ENCODE measurements at regions not wholly inside any gene's neighbourhood (a gene's known extent, or its start where the extent isn't known, plus 50 kb on each side); places are given as distances from the start of the nearest gene placed in this dataset.
"Not testable (repeated sequence)": the region's sequence is repeated elsewhere in the genome, so short reads cannot be mapped to it uniquely, and the experiment has no call there.

GRCh38 chrX:152537373-152537772 is 86.3 kb upstream of the GABRA3 start:
- TF ChIP-seq CTCF (IDR thresholded peaks at IDR 0.05; ENCODE audit: borderline replicate concordance, extremely low read depth, insufficient read depth), result no peak
- Histone ChIP-seq H3K9ac (ENCODE audit: low read length in 3 of 3) (no peak overlapping the region), H3K27me3 (ENCODE audit: control insufficient read depth, insufficient read depth, low read length) (no peaks in the 10 kb centered on the region), H3K36me3 (ENCODE audit: control insufficient read depth in 2 of 3, insufficient read depth in 3 of 3, low read length in 3 of 3) (no peaks in the 10 kb centered on the region), H3K4me3 (ENCODE audit: low read length in 3 of 3) (no peak overlapping the region), H3K4me1 (ENCODE audit: control insufficient read depth in 2 of 3, insufficient read depth in 2 of 3, low read depth in 1 of 3, low read length in 3 of 3) (no peaks in the 10 kb centered on the region), H3K27ac (ENCODE audit: low read depth in 2 of 2, low read length in 2 of 2) (no peak overlapping the region), H3K9me3 (ENCODE audit: control insufficient read depth in 2 of 3, insufficient read depth in 1 of 3, low read length in 3 of 3) (no peaks in the 10 kb centered on the region)
- intact Hi-C loops (cut with DNase I), result no loop called here
- DNase-seq (peak in 1 of 5 donors; percentile 8), FAIRE-seq (no peak)

- no peaks in the 10 kb centered on the region for H3K27me3 ChIP-seq (ENCODE audit: control insufficient read depth, insufficient read depth, low read length)
- H3K36me3 ChIP-seq (ENCODE audit: control insufficient read depth in 2 of 3, insufficient read depth in 3 of 3, low read length in 3 of 3), result no peaks in the 10 kb centered on the region
- H3K4me3 ChIP-seq (ENCODE audit: low read length in 3 of 3), result no peak overlapping the region
- H3K4me1 ChIP-seq (ENCODE audit: control insufficient read depth in 2 of 3, insufficient read depth in 2 of 3, low read depth in 1 of 3, low read length in 3 of 3), result no peaks in the 10 kb centered on the region
- FAIRE-seq, result no peak
- no peak for DNase-seq
- TF ChIP-seq CTCF (IDR thresholded peaks at IDR 0.05; ENCODE audit: borderline replicate concordance, extremely low read depth, insufficient read depth), result no peak
- no peak overlapping the region for H3K27ac ChIP-seq (ENCODE audit: low read depth in 2 of 2, low read length in 2 of 2)
- intact Hi-C loops (cut with DNase I), result no loop called here
- no peak overlapping the region for H3K9ac ChIP-seq (ENCODE audit: low read length in 3 of 3)
- H3K9me3 ChIP-seq (ENCODE audit: control insufficient read depth in 2 of 3, insufficient read depth in 1 of 3, low read length in 3 of 3), result no peaks in the 10 kb centered on the region
Measured at GRCh38 chrX:152573866-152574265, 63.8 kb upstream of the GABRQ start.

GRCh38 chrX:152575331-152575730 is 62.4 kb upstream of the GABRQ start:
- no peak for TF ChIP-seq CTCF (IDR thresholded peaks at IDR 0.05; ENCODE audit: borderline replicate concordance, extremely low read depth, insufficient read depth)
- intact Hi-C loops (cut with DNase I), result no loop called here
- no peaks in the 10 kb centered on the region for H3K27me3 ChIP-seq (ENCODE audit: control insufficient read depth, insufficient read depth, low read length)
- no peak for FAIRE-seq
- H3K27ac ChIP-seq (ENCODE audit: low read depth in 2 of 2, low read length in 2 of 2), result no peak overlapping the region
- no peak for DNase-seq
- H3K4me1 ChIP-seq (ENCODE audit: control insufficient read depth in 2 of 3, insufficient read depth in 2 of 3, low read depth in 1 of 3, low read length in 3 of 3), result no peaks in the 10 kb centered on the region
- H3K9me3 ChIP-seq (ENCODE audit: control insufficient read depth in 2 of 3, insufficient read depth in 1 of 3, low read length in 3 of 3), result no peaks in the 10 kb centered on the region
- no peak overlapping the region for H3K9ac ChIP-seq (ENCODE audit: low read length in 3 of 3)
- no peaks in the 10 kb centered on the region for H3K36me3 ChIP-seq (ENCODE audit: control insufficient read depth in 2 of 3, insufficient read depth in 3 of 3, low read length in 3 of 3)
- no peak overlapping the region for H3K4me3 ChIP-seq (ENCODE audit: low read length in 3 of 3)

- H3K27ac ChIP-seq (ENCODE audit: low read depth in 2 of 2, low read length in 2 of 2); H3K4me3 ChIP-seq (ENCODE audit: low read length in 3 of 3); intact Hi-C loops (cut with DNase I): not testable (repeated sequence)
Measured at GRCh38 chrX:152587523-152587922, 50.2 kb upstream of the GABRQ start.

More at GRCh38 chrX:152587523-152587922, 50.2 kb upstream of the GABRQ start:
- not testable (repeated sequence) for H3K9ac ChIP-seq (ENCODE audit: low read length in 3 of 3); FAIRE-seq; H3K9me3 ChIP-seq (ENCODE audit: control insufficient read depth in 2 of 3, insufficient read depth in 1 of 3, low read length in 3 of 3); H3K36me3 ChIP-seq (ENCODE audit: control insufficient read depth in 2 of 3, insufficient read depth in 3 of 3, low read length in 3 of 3); H3K27me3 ChIP-seq (ENCODE audit: control insufficient read depth, insufficient read depth, low read length); DNase-seq; H3K4me1 ChIP-seq (ENCODE audit: control insufficient read depth in 2 of 3, insufficient read depth in 2 of 3, low read depth in 1 of 3, low read length in 3 of 3)

Measured in kidney (tissue), 13 donors.